ENCODE measurements at regions not wholly inside any gene's neighbourhood (a gene's known extent, or its start where the extent isn't known, plus 50 kb on each side); places are given as distances from the start of the nearest gene placed in this dataset.

DNA sequence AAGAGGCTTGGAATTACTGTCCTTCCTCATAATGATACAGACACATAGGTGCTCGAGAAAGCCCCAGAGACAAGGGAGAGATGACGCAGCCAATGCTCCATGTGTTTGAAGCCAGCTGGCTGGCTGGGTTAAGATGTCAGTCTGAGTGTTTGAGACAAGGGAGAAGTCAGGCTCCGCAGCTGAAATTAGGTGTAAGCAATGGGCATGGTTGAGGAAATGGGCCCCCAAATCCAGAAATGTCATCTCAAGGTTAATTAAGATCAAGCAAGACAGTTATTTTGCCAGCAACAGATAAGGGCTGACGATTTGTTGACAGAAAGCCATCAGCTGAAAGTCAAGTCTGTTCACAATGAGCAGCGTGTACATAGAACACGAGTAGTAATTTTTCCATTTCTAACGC is 713.4 kb downstream of the IRX1 start:
- DNase-seq, result no peak
- no peaks in the 10 kb centered on the region for H3K27me3 ChIP-seq
- no peak overlapping the region for H3K4me3 ChIP-seq (replicated peaks in 1 of 3)
- WGBS, 2 donors, result 72 to 74% methylated on average over 7 of the region's 7 CpGs
- no peaks in the 10 kb centered on the region for H3K36me3 ChIP-seq
- H3K9me3 ChIP-seq, result no peaks in the 10 kb centered on the region
- no peak overlapping the region for H3K27ac ChIP-seq
- TF ChIP-seq, protein P1, sequence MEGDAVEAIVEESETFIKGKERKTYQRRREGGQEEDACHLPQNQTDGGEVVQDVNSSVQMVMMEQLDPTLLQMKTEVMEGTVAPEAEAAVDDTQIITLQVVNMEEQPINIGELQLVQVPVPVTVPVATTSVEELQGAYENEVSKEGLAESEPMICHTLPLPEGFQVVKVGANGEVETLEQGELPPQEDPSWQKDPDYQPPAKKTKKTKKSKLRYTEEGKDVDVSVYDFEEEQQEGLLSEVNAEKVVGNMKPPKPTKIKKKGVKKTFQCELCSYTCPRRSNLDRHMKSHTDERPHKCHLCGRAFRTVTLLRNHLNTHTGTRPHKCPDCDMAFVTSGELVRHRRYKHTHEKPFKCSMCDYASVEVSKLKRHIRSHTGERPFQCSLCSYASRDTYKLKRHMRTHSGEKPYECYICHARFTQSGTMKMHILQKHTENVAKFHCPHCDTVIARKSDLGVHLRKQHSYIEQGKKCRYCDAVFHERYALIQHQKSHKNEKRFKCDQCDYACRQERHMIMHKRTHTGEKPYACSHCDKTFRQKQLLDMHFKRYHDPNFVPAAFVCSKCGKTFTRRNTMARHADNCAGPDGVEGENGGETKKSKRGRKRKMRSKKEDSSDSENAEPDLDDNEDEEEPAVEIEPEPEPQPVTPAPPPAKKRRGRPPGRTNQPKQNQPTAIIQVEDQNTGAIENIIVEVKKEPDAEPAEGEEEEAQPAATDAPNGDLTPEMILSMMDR (IDR thresholded peaks at IDR 0.05), result no peak
- TF ChIP-seq POLR2A (IDR thresholded peaks at IDR 0.05), result no peak
- peaks cover 4 to 5% of the 10 kb centered on the region in 2 donors for H3K4me1 ChIP-seq
- intact Hi-C loops (cut with DNase I), result no loop called here

DNA sequence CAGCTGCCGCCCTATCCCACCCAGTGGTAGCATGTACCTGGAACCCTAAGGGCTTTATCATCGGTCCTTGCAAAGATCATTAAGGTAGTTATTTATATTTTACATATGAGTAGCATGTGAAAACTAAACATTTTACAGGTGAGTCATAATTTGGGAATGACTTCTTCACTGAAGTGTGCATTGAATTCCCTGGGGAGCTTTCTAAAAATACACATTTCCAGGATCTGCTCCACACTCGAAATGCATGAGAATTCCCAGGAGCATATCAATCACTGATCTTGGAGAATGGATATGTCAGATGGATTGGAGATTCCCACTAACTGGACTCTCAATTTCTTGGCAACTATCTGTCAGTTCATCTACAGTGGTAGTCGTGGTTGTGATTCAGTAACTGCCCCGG is 717.5 kb downstream of the IRX1 start:
- WGBS, 2 donors, result 66 to 84% methylated on average over 4 to 5 of the region's 5 CpGs
- TF ChIP-seq, protein P1 (IDR thresholded peaks at IDR 0.05), result no peak
- intact Hi-C loops (cut with DNase I), result no loop called here

DNA sequence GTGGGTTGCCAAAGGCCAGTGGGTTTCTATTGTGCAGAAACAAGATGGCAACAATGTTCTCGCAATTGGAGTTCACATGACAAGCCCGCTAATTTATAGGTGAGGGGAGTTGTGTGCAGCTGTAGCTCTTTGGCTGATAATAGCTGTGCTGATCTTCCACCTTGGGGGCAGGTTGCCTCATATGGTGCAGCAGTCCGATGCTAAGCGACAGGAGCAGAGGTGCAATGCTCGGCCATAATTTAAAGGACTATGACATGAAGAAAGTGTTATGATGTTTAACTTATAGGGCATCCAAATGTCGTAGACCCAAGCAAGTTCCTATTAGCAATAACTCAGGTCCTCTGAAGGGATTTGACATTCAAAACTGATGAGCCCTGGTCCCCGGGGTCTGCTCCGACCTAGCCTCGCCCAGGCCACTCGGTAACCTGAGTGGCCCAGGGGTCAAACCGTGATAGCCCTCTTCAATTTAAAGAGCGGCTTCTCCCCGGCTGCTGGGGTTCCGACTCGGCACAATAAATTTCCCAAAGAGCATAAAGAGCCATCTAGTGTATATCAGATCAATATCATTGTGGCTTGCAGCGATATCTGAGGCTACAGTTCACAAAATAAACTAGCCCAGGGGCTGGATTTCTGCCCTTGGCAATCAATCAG is 724.0 kb downstream of the IRX1 start:
- Histone ChIP-seq H3K27ac (no peak overlapping the region), H3K9me3 (no peaks in the 10 kb centered on the region), H3K27me3 (no peaks in the 10 kb centered on the region), H3K4me3 (replicated peaks in 1 of 3) (no peak overlapping the region), H3K4me1 (no peaks in the 10 kb centered on the region), H3K36me3 (no peaks in the 10 kb centered on the region)
- TF ChIP-seq, protein P1 (IDR thresholded peaks at IDR 0.05), result no peak
- TF ChIP-seq POLR2A (IDR thresholded peaks at IDR 0.05), result no peak
- intact Hi-C loops (cut with DNase I), result no loop called here
- 90 to 91% methylated on average over 15 to 16 of the region's 16 CpGs for WGBS, 2 donors
- DNase-seq, result no peak

More for the DNA sequence above, 717.5 kb downstream of the IRX1 start:
- Histone ChIP-seq H3K9me3 (no peaks in the 10 kb centered on the region), H3K4me1 (peaks cover 0 to 1% of the 10 kb centered on the region in 2 donors), H3K4me3 (replicated peaks in 1 of 3) (no peak overlapping the region), H3K36me3 (no peaks in the 10 kb centered on the region), H3K27ac (no peak overlapping the region), H3K27me3 (no peaks in the 10 kb centered on the region)
- no peak for DNase-seq

DNA sequence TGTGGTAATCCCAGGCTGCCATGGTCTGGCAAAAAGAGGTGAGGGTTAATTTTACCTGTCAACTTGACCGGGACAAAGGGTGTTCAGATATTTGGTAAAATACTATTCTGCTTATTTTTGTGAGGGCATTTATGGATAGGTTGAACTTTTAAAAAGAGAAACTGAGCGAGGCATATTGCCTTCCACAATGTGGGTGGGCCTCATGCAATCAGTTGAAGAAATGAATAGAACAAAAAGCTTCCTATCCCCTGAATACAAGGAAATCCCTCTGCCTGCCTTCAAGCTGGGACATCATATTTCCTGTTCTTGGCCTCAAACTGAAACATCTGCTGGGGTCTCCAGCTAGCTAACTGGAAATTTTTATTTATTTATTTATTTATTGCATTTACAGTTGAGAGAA is 734.7 kb downstream of the IRX1 start:
- no peak overlapping the region for H3K27ac ChIP-seq
- H3K4me1 ChIP-seq, result no peaks in the 10 kb centered on the region
- no peak overlapping the region for H3K4me3 ChIP-seq (replicated peaks in 1 of 3)
- no peaks in the 10 kb centered on the region for H3K27me3 ChIP-seq
- intact Hi-C loops (cut with DNase I), result no loop called here
- no peak for DNase-seq
- no peaks in the 10 kb centered on the region for H3K9me3 ChIP-seq
- TF ChIP-seq POLR2A (IDR thresholded peaks at IDR 0.05), result no peak
- WGBS, 2 donors, result 88 to 93% methylated on average over 2 of the region's 2 CpGs
- H3K36me3 ChIP-seq, result no peaks in the 10 kb centered on the region

DNA sequence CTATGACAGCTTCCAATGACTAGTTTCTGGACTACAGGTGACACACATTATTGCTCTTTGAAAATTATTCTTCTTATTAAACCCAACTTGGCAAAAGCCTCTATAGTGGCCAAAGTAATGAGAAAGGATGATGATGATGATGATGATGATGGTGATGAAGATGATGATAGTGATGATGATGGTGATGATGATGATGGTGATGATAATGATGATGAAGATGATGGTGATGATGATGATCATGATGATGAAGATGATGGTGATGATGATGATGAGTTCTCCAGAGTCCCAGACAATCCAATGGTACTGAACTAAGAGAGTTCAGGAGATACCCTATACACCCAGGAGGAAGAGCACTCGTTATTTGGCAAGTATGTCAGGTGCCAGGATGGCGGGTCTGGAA is 739.4 kb downstream of the IRX1 start:
- no peak overlapping the region for H3K27ac ChIP-seq
- intact Hi-C loops (cut with DNase I), result no loop called here

More for the DNA sequence above, 739.4 kb downstream of the IRX1 start:
- TF ChIP-seq, protein P1 (IDR thresholded peaks at IDR 0.05), result no peak
- no peak for TF ChIP-seq POLR2A (IDR thresholded peaks at IDR 0.05)
- no peak overlapping the region for H3K4me3 ChIP-seq (replicated peaks in 1 of 3)
- no peak for DNase-seq
- no peaks in the 10 kb centered on the region for H3K27me3 ChIP-seq
- WGBS, 2 donors, result 68 to 69% methylated on average over 2 of the region's 2 CpGs
- H3K9me3 ChIP-seq, result no peaks in the 10 kb centered on the region
- no peaks in the 10 kb centered on the region for H3K36me3 ChIP-seq
- no peaks in the 10 kb centered on the region for H3K4me1 ChIP-seq

Data from thyroid gland (tissue), 4 donors.